Hematopoietic multipotent progenitor cell (in vitro differentiated cells): ENCODE measurements at regions not wholly inside any gene's neighbourhood (a gene's known extent, or its start where the extent isn't known, plus 50 kb on each side); places are given as distances from the start of the nearest gene placed in this dataset.

Source experiments
- DNase-seq, 3 donors: peaks; one replicate each; pipeline ENCODE4 v3.0.0-alpha.2; 2011 to 2015; ENCODE audit warnings: low read depth in 2 of 3, low spot score in 2 of 3

GRCh38 chrX:87727620-87728019, 210.0 kb downstream of the KLHL4 start:
- no peak for DNase-seq

GRCh38 chrX:87728024-87728423, 210.4 kb downstream of the KLHL4 start:
- no peak for DNase-seq

- DNase-seq, result no peak
These were observed 210.9 kb downstream of the KLHL4 start for GRCh38 chrX:87728459-87728858.

GRCh38 chrX:87732133-87732532, 214.5 kb downstream of the KLHL4 start:
- no peak for DNase-seq

- no peak for DNase-seq
These were observed 219.0 kb downstream of the KLHL4 start for GRCh38 chrX:87736576-87736975.

- DNase-seq, result no peak
These were observed 226.8 kb downstream of the KLHL4 start for GRCh38 chrX:87744391-87744790.

- DNase-seq, result no peak
These were observed 237.9 kb downstream of the KLHL4 start for GRCh38 chrX:87755493-87755892.

GRCh38 chrX:87788976-87789375, 271.4 kb downstream of the KLHL4 start:
- no peak for DNase-seq

GRCh38 chrX:87798039-87798438, 280.4 kb downstream of the KLHL4 start:
- no peak for DNase-seq

GRCh38 chrX:87805829-87806490, 288.4 kb downstream of the KLHL4 start:
- no peak for DNase-seq

- DNase-seq, result no peak
These were observed 291.1 kb downstream of the KLHL4 start for GRCh38 chrX:87808576-87809243.

GRCh38 chrX:87813566-87813965, 296.0 kb downstream of the KLHL4 start:
- DNase-seq, result no peak

GRCh38 chrX:87846956-87847355, 329.4 kb downstream of the KLHL4 start:
- no peak for DNase-seq

GRCh38 chrX:87873347-87873941, 355.8 kb downstream of the KLHL4 start:
- peak in 2 of 3 donors; percentile 1 to 37 for DNase-seq

- DNase-seq, result peak in 2 of 3 donors; percentile 21 to 73
These were observed 356.4 kb downstream of the KLHL4 start for GRCh38 chrX:87874043-87874442.

- DNase-seq, result no peak
These were observed 361.3 kb downstream of the KLHL4 start for GRCh38 chrX:87878926-87879325.

- DNase-seq, result no peak
These were observed 372.8 kb downstream of the KLHL4 start for GRCh38 chrX:87890437-87890836.

- no peak for DNase-seq
These were observed 377.8 kb downstream of the KLHL4 start for GRCh38 chrX:87895421-87895820.

- no peak for DNase-seq
These were observed 378.5 kb downstream of the KLHL4 start for GRCh38 chrX:87896057-87896456.

GRCh38 chrX:87900320-87900908, 382.8 kb downstream of the KLHL4 start:
- peak in 1 of 3 donors; percentile 0 for DNase-seq

GRCh38 chrX:87901060-87901459, 383.5 kb downstream of the KLHL4 start:
- DNase-seq, result no peak

GRCh38 chrX:87914726-87915125, 397.1 kb downstream of the KLHL4 start:
- DNase-seq, result no peak
